ENCODE measurements at regions not wholly inside any gene's neighbourhood (a gene's known extent, or its start where the extent isn't known, plus 50 kb on each side); places are given as distances from the start of the nearest gene placed in this dataset.
A peak's percentile ranks its signal among the peaks of the same experiment; 100 is the strongest.

GRCh38 chr15:47553947-47554346, 163.4 kb upstream of the SEMA6D start:
- DNase-seq (ENCODE audit: low read depth, low spot score): no peak

GRCh38 chr15:47561102-47561501, 156.2 kb upstream of the SEMA6D start:
- DNase-seq (ENCODE audit: low read depth, low spot score): no peak

- no peak for DNase-seq (ENCODE audit: low read depth, low spot score)
These were observed 151.4 kb upstream of the SEMA6D start for GRCh38 chr15:47565949-47566348.

- no peak for DNase-seq (ENCODE audit: low read depth, low spot score)
These were observed 150.7 kb upstream of the SEMA6D start for GRCh38 chr15:47566610-47567009.

- DNase-seq (ENCODE audit: low read depth, low spot score): no peak
These were observed 149.3 kb upstream of the SEMA6D start for GRCh38 chr15:47568030-47568429.

GRCh38 chr15:47570044-47570443, 147.3 kb upstream of the SEMA6D start:
- DNase-seq (ENCODE audit: low read depth, low spot score): no peak

- DNase-seq (ENCODE audit: low read depth, low spot score): no peak
These were observed 146.9 kb upstream of the SEMA6D start for GRCh38 chr15:47570451-47570850.

- no peak for DNase-seq (ENCODE audit: low read depth, low spot score)
These were observed 146.2 kb upstream of the SEMA6D start for GRCh38 chr15:47570881-47571640.

GRCh38 chr15:47573673-47574072, 143.6 kb upstream of the SEMA6D start:
- DNase-seq (ENCODE audit: low read depth, low spot score): no peak

GRCh38 chr15:47577000-47577399, 140.3 kb upstream of the SEMA6D start:
- no peak for DNase-seq (ENCODE audit: low read depth, low spot score)

GRCh38 chr15:47577461-47577860, 139.8 kb upstream of the SEMA6D start:
- DNase-seq (ENCODE audit: low read depth, low spot score): no peak

GRCh38 chr15:47582233-47582632, 135.1 kb upstream of the SEMA6D start:
- DNase-seq (ENCODE audit: low read depth, low spot score): no peak

- DNase-seq (ENCODE audit: low read depth, low spot score): no peak
These were observed 133.0 kb upstream of the SEMA6D start for GRCh38 chr15:47584316-47584715.

- DNase-seq (ENCODE audit: low read depth, low spot score): no peak
These were observed 130.6 kb upstream of the SEMA6D start for GRCh38 chr15:47586653-47587224.

GRCh38 chr15:47587940-47588802, 129.1 kb upstream of the SEMA6D start:
- DNase-seq (ENCODE audit: low read depth, low spot score): peak; percentile 23

- peak; percentile 25 for DNase-seq (ENCODE audit: low read depth, low spot score)
These were observed 128.3 kb upstream of the SEMA6D start for GRCh38 chr15:47588958-47589357.

GRCh38 chr15:47598996-47599395, 118.3 kb upstream of the SEMA6D start:
- DNase-seq (ENCODE audit: low read depth, low spot score): no peak

- no peak for DNase-seq (ENCODE audit: low read depth, low spot score)
These were observed 117.5 kb upstream of the SEMA6D start for GRCh38 chr15:47599806-47600205.

GRCh38 chr15:47602121-47602520, 115.2 kb upstream of the SEMA6D start:
- DNase-seq (ENCODE audit: low read depth, low spot score): no peak

- no peak for DNase-seq (ENCODE audit: low read depth, low spot score)
These were observed 114.3 kb upstream of the SEMA6D start for GRCh38 chr15:47603026-47603425.

GRCh38 chr15:47607695-47608094, 109.6 kb upstream of the SEMA6D start:
- DNase-seq (ENCODE audit: low read depth, low spot score): no peak

GRCh38 chr15:47609693-47610092, 107.6 kb upstream of the SEMA6D start:
- no peak for DNase-seq (ENCODE audit: low read depth, low spot score)

- DNase-seq (ENCODE audit: low read depth, low spot score): no peak
These were observed 106.6 kb upstream of the SEMA6D start for GRCh38 chr15:47610736-47611135.

Measured in ELF-1 (cell line).